GM23338 (cell line): ENCODE measurements at regions not wholly inside any gene's neighbourhood (a gene's known extent, or its start where the extent isn't known, plus 50 kb on each side); places are given as distances from the start of the nearest gene placed in this dataset.

ENCODE experiments used
- CTCF ChIP-seq, 2 experiments: fragments of 200-600 bp in 1 of 2; sonication (generic) in 1 of 2; conservative IDR thresholded peaks; 2 replicates each; pipeline versions ENCODE4 v1.5.1 to v1.6.1; 2016 to 2017; ENCODE audit warnings: antibody characterized with exemption in 2 of 2, low read depth in 2 of 2, mild to moderate bottlenecking in 2 of 2, moderate library complexity in 1 of 2
- POLR2AphosphoS5 ChIP-seq: IDR thresholded peaks from 2 replicates; pipeline ENCODE4 v1.6.1; 2016; ENCODE audit warnings: antibody characterized with exemption, low read depth

GRCh38 chr1:218817071-218817470 is 356.6 kb upstream of the LYPLAL1 start:
- TF ChIP-seq POLR2AphosphoS5 (no peak), CTCF (conservative IDR thresholded peaks at IDR 0.05; ENCODE audit: low read depth in 2 of 2) (no peak)
